Stimulated activated CD4-positive, alpha-beta T cell treated with anti-CD3 and anti-CD28 coated beads, Interleukin-1b, Interleukin-23, amount 100 ng/mL, for 4 hours (primary cell): ENCODE measurements at regions not wholly inside any gene's neighbourhood (a gene's known extent, or its start where the extent isn't known, plus 50 kb on each side); places are given as distances from the start of the nearest gene placed in this dataset.
"Not testable (repeated sequence)": the region's sequence is repeated elsewhere in the genome, so short reads cannot be mapped to it uniquely, and the experiment has no call there.

Source experiments
- DNase-seq, 2 donors: peaks; one replicate each; pipeline ENCODE4 v3.0.0-alpha.2; 2020; ENCODE audit warnings: low read depth in 2 of 2

GRCh38 chr11:70592641-70593165, 194.4 kb downstream of the CTTN start:
- no peak for DNase-seq

- no peak for DNase-seq
Measured at GRCh38 chr11:70593446-70593983, 195.2 kb downstream of the CTTN start.

- no peak for DNase-seq
Measured at GRCh38 chr11:70594031-70594430, 195.7 kb downstream of the CTTN start.

GRCh38 chr11:70594606-70595005, 196.3 kb downstream of the CTTN start:
- DNase-seq: no peak

GRCh38 chr11:70595016-70595415, 196.7 kb downstream of the CTTN start:
- no peak for DNase-seq

GRCh38 chr11:70595452-70595851, 197.1 kb downstream of the CTTN start:
- no peak for DNase-seq

- DNase-seq: no peak
Measured at GRCh38 chr11:70596091-70596490, 197.8 kb downstream of the CTTN start.

- no peak for DNase-seq
Measured at GRCh38 chr11:70597006-70597555, 198.8 kb downstream of the CTTN start.

- DNase-seq: no peak
Measured at GRCh38 chr11:70597751-70598625, 199.7 kb downstream of the CTTN start.

- not testable (repeated sequence) for DNase-seq
Measured at GRCh38 chr11:70600911-70601415, 202.6 kb downstream of the CTTN start.

GRCh38 chr11:70601861-70602538, 203.7 kb downstream of the CTTN start:
- DNase-seq: no peak

GRCh38 chr11:70603114-70603755, 204.9 kb downstream of the CTTN start:
- DNase-seq: no peak

- DNase-seq: no peak
Measured at GRCh38 chr11:70603756-70604211, 205.5 kb downstream of the CTTN start.

- no peak for DNase-seq
Measured at GRCh38 chr11:70604221-70604620, 205.9 kb downstream of the CTTN start.

GRCh38 chr11:70604630-70605467, 206.5 kb downstream of the CTTN start:
- no peak for DNase-seq

- no peak for DNase-seq
Measured at GRCh38 chr11:70605468-70605815, 207.1 kb downstream of the CTTN start.

- no peak for DNase-seq
Measured at GRCh38 chr11:70605846-70606245, 207.5 kb downstream of the CTTN start.

- DNase-seq: no peak
Measured at GRCh38 chr11:70606248-70606950, 208.1 kb downstream of the CTTN start.

GRCh38 chr11:70606951-70607330, 208.6 kb downstream of the CTTN start:
- no peak for DNase-seq

- no peak for DNase-seq
Measured at GRCh38 chr11:70607561-70607960, 209.2 kb downstream of the CTTN start.
